Activated CD8-positive, alpha-beta memory T cell treated with anti-CD3 and anti-CD28 coated beads, Interleukin-2, amount 50 U/mL, for 24 hours (primary cell): ENCODE measurements at regions not wholly inside any gene's neighbourhood (a gene's known extent, or its start where the extent isn't known, plus 50 kb on each side); places are given as distances from the start of the nearest gene placed in this dataset.
"Not testable (repeated sequence)": the region's sequence is repeated elsewhere in the genome, so short reads cannot be mapped to it uniquely, and the experiment has no call there.

Experiments used
- DNase-seq: peaks from one replicate; pipeline ENCODE4 v3.0.0-alpha.2; 2020; ENCODE audit errors: extremely low read depth

DNA sequence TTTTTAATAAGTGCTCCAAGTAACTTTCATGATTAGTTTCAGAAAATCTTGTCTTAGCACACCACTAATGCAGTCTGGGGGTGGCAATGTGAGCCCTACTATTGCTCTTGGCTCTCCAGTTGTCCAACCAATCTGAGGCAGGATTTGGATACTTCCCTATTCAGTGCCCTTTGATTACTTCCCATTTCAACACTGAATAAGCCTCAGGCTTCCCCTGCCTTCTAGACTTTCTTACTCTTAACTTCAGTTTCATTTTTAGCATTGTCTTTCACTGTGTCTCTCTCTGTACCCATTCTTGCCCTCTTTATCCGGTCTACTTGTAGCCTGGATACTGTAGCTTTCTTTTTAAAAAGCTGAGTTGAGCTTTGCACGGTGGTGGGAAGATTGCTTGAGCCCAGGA, 186.1 kb downstream of the C9orf152 start:
- DNase-seq, result no peak

- not testable (repeated sequence) for DNase-seq
These were observed 184.7 kb downstream of the C9orf152 start for GRCh38 chr9:110023221-110023620.

DNA sequence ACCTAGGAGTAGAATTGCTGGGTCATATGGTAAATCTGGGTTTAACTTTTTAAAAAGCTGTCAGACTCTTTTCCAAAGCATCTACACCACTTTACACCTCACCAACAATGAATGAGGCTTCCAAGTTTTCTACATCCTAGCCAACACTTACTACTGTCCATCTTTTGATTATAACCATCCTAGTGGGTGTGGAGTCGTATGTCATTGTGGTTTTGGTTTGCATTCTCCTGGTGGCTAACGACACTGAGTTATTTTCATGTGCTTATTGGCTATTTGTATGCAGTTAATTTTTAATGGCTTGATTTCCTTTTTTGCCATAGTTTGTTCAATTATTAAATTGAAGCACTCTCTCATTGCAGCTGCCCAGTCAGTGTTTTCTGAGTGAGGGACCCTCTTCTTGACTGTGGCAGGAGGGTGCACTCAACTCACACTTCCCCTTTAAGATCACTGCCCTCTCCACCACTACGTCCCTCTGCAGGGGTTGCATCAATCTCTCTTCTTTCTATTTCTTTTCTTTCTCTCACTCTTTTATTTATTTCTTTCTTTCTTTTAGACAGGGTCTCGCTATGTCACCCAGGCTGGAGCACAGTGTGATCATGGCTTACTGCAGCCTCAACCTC, 182.3 kb downstream of the C9orf152 start:
- no peak for DNase-seq

DNA sequence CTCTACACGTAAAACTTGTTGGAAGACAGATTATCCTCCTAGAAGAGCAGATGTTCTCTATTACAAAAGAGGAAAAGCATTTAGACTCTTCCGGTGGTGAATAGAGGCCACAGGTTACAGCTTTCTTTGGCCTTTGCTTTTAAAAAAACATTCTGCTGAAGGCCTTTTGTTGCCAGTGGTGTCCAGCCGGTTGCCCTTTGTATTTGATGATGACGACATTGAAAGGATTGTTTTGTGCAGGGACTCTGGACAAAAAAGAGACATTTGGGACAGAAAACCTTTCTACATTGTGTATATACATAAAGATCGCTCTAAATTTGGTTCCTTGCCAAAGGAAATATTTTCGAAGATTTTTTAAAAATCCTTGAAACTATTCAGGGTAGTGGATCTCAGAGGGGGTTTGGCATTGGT, 180.3 kb downstream of the C9orf152 start:
- no peak for DNase-seq

DNA sequence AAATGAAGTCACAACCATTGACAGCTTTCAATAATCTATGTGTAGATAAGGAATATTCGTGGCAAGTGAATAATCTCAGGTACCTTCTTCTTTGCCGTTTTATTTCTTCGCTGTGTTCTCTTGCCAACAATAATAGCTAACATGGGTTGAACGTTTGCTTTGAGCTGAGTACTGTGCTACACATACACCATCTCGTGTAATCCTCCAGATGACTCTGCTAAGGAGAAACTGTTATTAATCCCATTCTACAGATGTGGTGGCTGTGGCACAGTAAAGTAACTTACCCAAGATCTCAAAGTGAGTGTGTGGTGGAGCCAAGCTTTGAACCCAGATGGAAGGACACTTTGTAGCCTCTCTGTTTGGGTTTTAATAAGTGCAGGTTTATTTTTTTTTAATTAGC, 179.7 kb downstream of the C9orf152 start:
- no peak for DNase-seq

- DNase-seq, result no peak
These were observed 179.3 kb downstream of the C9orf152 start for GRCh38 chr9:110028676-110029075.

DNA sequence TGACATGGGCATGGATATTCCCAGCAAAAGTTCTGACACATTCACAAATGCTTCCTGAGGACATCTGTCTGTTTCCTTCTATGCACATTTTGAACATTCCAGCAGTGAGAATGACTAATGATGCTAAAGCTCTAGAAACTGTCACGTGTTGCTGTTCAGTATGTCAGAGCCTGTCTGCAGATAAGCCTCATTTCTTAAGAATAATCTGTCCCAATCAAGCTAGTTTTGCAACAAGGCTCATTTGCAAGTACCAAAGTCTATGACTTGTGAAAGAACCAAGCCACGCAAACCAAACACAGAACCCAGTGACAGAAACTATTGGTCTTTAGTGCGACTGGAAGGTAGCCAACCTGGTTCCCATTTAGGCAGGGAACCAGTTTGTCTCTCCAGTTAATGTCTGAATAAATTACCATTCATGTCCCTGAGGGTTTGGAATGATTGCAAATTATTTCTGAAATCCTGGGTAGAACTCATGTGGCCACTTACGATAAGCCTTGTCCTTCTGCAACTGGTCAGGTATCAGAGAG, 178.5 kb downstream of the C9orf152 start:
- DNase-seq, result no peak

DNA sequence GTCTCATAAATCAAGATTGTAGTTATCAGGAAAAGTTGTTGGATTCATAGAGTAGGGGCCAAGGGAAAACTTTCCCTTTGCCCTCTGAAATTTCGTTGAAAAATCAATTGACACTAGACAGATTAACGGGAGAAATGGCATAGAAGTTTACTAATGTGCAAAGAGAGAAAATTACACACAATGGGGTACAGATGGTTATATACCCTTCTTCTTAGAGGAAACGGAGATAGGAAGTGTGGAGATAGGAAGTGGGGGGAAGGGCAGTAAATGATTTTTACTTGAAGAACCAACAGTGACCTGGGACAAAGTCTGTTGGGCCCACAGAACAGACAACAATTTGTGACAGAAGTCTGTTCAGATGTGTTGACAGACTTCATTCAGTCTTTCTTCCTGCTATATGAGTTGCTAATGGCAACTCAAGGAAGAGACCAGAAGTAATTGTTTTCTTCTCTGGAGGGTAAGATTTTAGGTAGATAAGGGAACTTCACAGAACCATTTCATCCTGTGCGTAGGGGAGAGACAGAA, 177.9 kb downstream of the C9orf152 start:
- no peak for DNase-seq

DNA sequence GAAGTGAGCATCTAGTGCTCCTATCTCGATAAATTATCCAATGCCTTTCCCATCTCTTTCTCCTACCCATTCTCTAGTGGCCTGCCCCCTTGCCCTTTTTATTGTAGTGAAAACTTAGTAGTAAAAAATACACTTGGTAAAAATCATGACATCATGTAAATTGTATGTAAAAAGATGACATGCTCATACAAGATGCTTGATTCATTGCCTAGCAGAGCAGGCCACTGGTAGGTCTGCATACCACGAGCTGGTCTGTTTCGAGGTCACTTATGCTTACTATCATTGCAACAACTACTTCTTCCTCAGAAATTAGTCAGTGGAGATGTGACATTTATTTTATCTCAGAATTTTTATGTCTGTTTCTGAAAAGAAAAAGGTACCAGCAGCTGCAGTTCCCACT, 177.3 kb downstream of the C9orf152 start:
- no peak for DNase-seq

GRCh38 chr9:110031511-110032173, 176.3 kb downstream of the C9orf152 start:
- DNase-seq, result no peak

- not testable (repeated sequence) for DNase-seq
These were observed 175.4 kb downstream of the C9orf152 start for GRCh38 chr9:110032532-110032931.

- no peak for DNase-seq
These were observed 174.1 kb downstream of the C9orf152 start for GRCh38 chr9:110033869-110034268.

DNA sequence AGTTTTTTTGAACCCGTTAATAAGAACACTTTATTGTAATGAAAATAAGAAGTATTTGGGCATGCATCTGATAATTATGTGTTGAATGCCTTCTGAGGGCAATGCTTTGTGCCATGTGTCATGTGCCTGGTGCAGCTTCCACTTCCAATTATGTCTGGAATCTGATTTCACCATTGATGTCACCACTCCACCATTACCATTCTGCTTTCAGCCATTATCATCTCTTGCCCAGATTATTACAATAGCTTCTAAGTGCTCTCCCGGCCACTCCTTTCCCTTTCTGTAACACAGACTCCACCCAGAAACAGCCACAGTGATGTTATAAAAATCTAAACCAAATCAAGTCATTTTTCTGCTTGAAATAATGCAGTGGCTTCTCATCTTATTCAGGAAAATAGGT, 171.7 kb downstream of the C9orf152 start:
- no peak for DNase-seq

GRCh38 chr9:110040788-110041187, 167.2 kb downstream of the C9orf152 start:
- no peak for DNase-seq

GRCh38 chr9:110041452-110041851, 166.5 kb downstream of the C9orf152 start:
- DNase-seq, result no peak

- DNase-seq, result no peak
These were observed 160.6 kb downstream of the C9orf152 start for GRCh38 chr9:110047232-110047954.

GRCh38 chr9:110047955-110048402, 160.0 kb downstream of the C9orf152 start:
- no peak for DNase-seq

- peak; percentile 17 for DNase-seq
These were observed 159.5 kb downstream of the C9orf152 start for GRCh38 chr9:110048403-110048975.

DNA sequence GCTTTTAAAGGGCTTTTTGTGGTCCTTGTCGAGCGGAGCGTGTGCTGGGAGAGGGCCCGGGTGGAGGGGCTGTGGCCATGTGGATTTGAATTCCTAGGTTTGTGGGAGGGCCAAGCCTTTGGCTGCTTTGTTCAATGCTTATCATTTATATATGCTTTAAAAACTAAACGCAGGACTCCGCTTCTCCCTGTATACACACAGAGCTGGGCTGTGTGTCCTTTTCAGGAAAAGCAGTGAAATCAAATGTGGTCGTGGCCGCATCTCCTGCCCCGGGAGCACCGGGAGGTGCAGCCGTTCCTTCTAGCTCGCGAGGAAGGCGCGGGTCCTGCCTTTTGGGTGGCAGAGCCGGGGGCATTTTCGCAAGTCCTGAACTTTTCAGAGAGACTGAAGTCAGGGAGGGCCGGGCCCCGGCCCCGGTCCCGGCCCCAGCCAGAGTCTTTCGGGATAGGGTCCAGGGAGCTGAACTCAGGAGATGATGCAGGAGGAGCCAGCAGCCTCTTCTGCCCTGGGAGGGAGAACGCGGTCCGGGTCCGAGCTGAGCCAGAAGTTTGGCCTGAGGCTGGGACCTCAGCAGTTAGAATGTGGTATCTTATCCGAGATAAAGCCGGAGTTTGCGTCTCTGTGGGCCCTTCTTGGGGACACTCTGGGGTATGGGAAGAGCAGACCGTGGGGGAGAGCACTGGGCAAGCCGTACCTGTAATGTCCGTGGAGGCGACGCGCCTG, 158.8 kb downstream of the C9orf152 start:
- no peak for DNase-seq

- DNase-seq, result no peak
These were observed 158.1 kb downstream of the C9orf152 start for GRCh38 chr9:110049699-110050450.

DNA sequence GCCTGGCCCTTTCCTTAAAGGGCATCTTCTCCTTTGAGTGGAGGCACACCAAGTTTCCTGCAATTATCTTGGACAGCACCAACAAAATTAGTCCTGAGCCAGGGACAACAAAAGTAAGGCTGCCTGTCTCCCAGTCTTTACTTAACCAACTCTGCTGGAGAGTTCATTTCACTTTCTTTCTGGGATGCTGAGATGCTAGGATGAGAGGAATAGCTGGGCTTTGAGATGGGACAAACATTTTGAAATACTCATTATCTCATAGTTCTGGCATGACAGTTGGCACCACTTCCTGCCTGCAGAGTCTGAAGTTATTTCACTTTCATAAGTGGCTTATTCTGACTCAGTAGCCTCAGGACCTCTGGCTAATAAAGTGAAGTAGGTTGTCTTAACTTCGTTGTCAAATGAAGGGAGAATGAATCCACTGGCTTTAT, 157.0 kb downstream of the C9orf152 start:
- no peak for DNase-seq
